Liver (tissue), 8 donors: ENCODE measurements at regions not wholly inside any gene's neighbourhood (a gene's known extent, or its start where the extent isn't known, plus 50 kb on each side); places are given as distances from the start of the nearest gene placed in this dataset.

ENCODE experiments used
- DNase-seq: peaks from one replicate; pipeline ENCODE4 v3.0.0-alpha.2; 2017; ENCODE audit warnings: low spot score
- H3K27ac ChIP-seq, 2 donors: one replicate each; pipeline ENCODE4 v1.7.0; 2013; ENCODE audit warnings: inconsistent platforms in 2 of 2, low read length in 2 of 2, control low read depth in 1 of 2, low read depth in 1 of 2, mild to moderate bottlenecking in 1 of 2
- H3K27me3 ChIP-seq, 4 donors: one replicate each; pipeline versions ENCODE4 v1.6.1 to v1.7.0; 2013; ENCODE audit warnings: low read length in 3 of 4, inconsistent platforms in 1 of 4, mild to moderate bottlenecking in 1 of 4, moderate library complexity in 1 of 4; ENCODE audit not compliant: control insufficient read depth in 4 of 4, insufficient read depth in 4 of 4
- H3K36me3 ChIP-seq, 4 donors: one replicate each; pipeline versions ENCODE4 v1.6.1 to v1.7.0; 2013; ENCODE audit warnings: low read length in 3 of 4, mild to moderate bottlenecking in 3 of 4, low read depth in 1 of 4, moderate library complexity in 1 of 4; ENCODE audit not compliant: control insufficient read depth in 4 of 4, insufficient read depth in 3 of 4
- H3K4me1 ChIP-seq, 4 donors: one replicate each; pipeline versions ENCODE4 v1.6.1 to v1.7.0; 2013; ENCODE audit warnings: low read length in 3 of 4, mild to moderate bottlenecking in 3 of 4, moderate library complexity in 1 of 4; ENCODE audit not compliant: control insufficient read depth in 4 of 4, insufficient read depth in 4 of 4
- H3K4me3 ChIP-seq, 3 donors: one replicate each; pipeline versions ENCODE4 v1.6.1 to v1.7.0; 2013; ENCODE audit warnings: low read length in 3 of 3, control low read depth in 1 of 3, low read depth in 1 of 3, mild to moderate bottlenecking in 1 of 3
- H3K9ac ChIP-seq, 2 donors: one replicate each; pipeline ENCODE4 v1.7.0; 2013; ENCODE audit warnings: low read length in 2 of 2, mild to moderate bottlenecking in 2 of 2, moderate library complexity in 2 of 2, control low read depth in 1 of 2, low read depth in 1 of 2
- H3K9me3 ChIP-seq, 4 donors: one replicate each; pipeline versions ENCODE4 v1.6.1 to v1.7.0; 2013; ENCODE audit warnings: low read length in 3 of 4; ENCODE audit not compliant: control insufficient read depth in 4 of 4
- EGR1 ChIP-seq, 2 donors: IDR thresholded peaks; 2 replicates each; pipeline ENCODE4 v1.6.1; 2016 to 2018; ENCODE audit warnings: antibody characterized with exemption in 2 of 2, low read depth in 2 of 2
- FOXA1 ChIP-seq: IDR thresholded peaks from 2 replicates; pipeline ENCODE4 v1.6.1; 2016; ENCODE audit warnings: antibody characterized with exemption
- FOXA2 ChIP-seq: IDR thresholded peaks from 2 replicates; pipeline ENCODE4 v1.6.1; 2016; ENCODE audit warnings: antibody characterized with exemption
- GABPA ChIP-seq, 2 donors: IDR thresholded peaks in 1 of 2; conservative IDR thresholded peaks in 1 of 2; 2 replicates each; pipeline ENCODE4 v1.6.1; 2016; ENCODE audit warnings: antibody characterized with exemption in 2 of 2, mild to moderate bottlenecking in 1 of 2, moderate library complexity in 1 of 2
- HNF4A ChIP-seq, 2 donors: conservative IDR thresholded peaks; 2 replicates each; pipeline ENCODE4 v1.6.1; 2016; ENCODE audit warnings: antibody characterized with exemption in 2 of 2, mild to moderate bottlenecking in 2 of 2
- HNF4G ChIP-seq: IDR thresholded peaks from 2 replicates; pipeline ENCODE4 v1.6.1; 2016; ENCODE audit warnings: antibody characterized with exemption
- NR2F2 ChIP-seq: IDR thresholded peaks from 2 replicates; pipeline ENCODE4 v1.6.1; 2016; ENCODE audit warnings: antibody characterized with exemption
- RAD21 ChIP-seq, 2 donors: IDR thresholded peaks; 2 replicates each; pipeline ENCODE4 v1.6.1; 2016; ENCODE audit warnings: antibody characterized with exemption in 2 of 2, mild to moderate bottlenecking in 2 of 2
- RXRA ChIP-seq, 2 donors: IDR thresholded peaks; 2 replicates each; pipeline ENCODE4 v1.6.1; 2017 to 2018; ENCODE audit warnings: antibody characterized with exemption in 2 of 2, mild to moderate bottlenecking in 1 of 2
- SP1 ChIP-seq: IDR thresholded peaks from 2 replicates; pipeline ENCODE4 v1.6.1; 2018; ENCODE audit warnings: antibody characterized with exemption, mild to moderate bottlenecking
- TAF1 ChIP-seq: conservative IDR thresholded peaks from 2 replicates; pipeline ENCODE4 v1.6.1; 2016; ENCODE audit warnings: antibody characterized with exemption, mild to moderate bottlenecking
- YY1 ChIP-seq: IDR thresholded peaks from 2 replicates; pipeline ENCODE4 v1.6.1; 2016; ENCODE audit warnings: antibody characterized with exemption, mild to moderate bottlenecking
- WGBS: extraction: QIAGEN DNeasy Blood & Tissue Kit; methylation state at CpG from one replicate; pipeline ENCODE4 v1.1.7; 2013; 5-methylcytosine and 5-hydroxymethylcytosine counted together
- TF ChIP-seq, protein P1 (sequence below): IDR thresholded peaks from 2 replicates; pipeline ENCODE4 v1.6.1; 2016; ENCODE audit warnings: antibody characterized with exemption
- TF ChIP-seq, protein P2 (sequence below): IDR thresholded peaks from 2 replicates; pipeline ENCODE4 v1.6.1; 2016; ENCODE audit warnings: antibody characterized with exemption
- TF ChIP-seq, protein P3 (sequence below): fragments of 150-350 bp; IDR thresholded peaks from 2 replicates; pipeline ENCODE4 v1.5.1; 2017; ENCODE audit warnings: improper control_type of control experiment, low read depth, low read length; ENCODE audit not compliant: missing input control
- TF ChIP-seq, protein P4 (sequence below): IDR thresholded peaks from 2 replicates; pipeline ENCODE4 v1.6.1; 2016; ENCODE audit warnings: antibody characterized with exemption, mild to moderate bottlenecking
- TF ChIP-seq, protein P5 (sequence below): IDR thresholded peaks from 2 replicates; pipeline ENCODE4 v1.6.1; 2016; ENCODE audit warnings: antibody characterized with exemption
- donor health status: healthy.
- donor health status: healthy.
- donor health status: healthy.
- donor health status: healthy.
- donor health status: healthy.

DNA sequence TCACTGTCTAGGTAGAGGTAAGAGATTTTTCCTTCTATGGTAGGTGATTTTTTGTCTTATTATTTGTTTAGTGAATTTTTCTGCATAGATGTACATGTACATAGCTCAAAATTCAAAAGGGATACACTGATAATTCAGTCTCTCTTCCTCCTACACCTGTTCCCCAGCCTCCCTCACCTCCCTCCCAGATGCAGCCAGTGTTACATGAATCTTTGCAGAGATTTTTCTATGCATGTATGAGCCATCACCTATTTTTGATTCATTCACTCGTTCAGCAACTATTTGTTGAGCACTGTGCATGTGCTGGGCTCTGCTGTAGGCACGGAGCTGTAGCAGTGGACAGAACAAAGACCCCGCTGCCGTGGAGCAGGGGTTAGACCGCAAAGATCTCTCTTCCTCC lies 218.9 kb downstream of the AACS start:
- Histone ChIP-seq H3K27ac (no peak overlapping the region), H3K4me1 (no peaks in the 10 kb centered on the region), H3K9ac (no peak overlapping the region), H3K9me3 (no peaks in the 10 kb centered on the region), H3K36me3 (no peaks in the 10 kb centered on the region), H3K4me3 (no peak overlapping the region), H3K27me3 (peaks cover 0 to 7% (median 1%) of the 10 kb centered on the region in 4 donors)
- 84% methylated on average over 5 of the region's 5 CpGs for WGBS
- TF ChIP-seq, protein P1, sequence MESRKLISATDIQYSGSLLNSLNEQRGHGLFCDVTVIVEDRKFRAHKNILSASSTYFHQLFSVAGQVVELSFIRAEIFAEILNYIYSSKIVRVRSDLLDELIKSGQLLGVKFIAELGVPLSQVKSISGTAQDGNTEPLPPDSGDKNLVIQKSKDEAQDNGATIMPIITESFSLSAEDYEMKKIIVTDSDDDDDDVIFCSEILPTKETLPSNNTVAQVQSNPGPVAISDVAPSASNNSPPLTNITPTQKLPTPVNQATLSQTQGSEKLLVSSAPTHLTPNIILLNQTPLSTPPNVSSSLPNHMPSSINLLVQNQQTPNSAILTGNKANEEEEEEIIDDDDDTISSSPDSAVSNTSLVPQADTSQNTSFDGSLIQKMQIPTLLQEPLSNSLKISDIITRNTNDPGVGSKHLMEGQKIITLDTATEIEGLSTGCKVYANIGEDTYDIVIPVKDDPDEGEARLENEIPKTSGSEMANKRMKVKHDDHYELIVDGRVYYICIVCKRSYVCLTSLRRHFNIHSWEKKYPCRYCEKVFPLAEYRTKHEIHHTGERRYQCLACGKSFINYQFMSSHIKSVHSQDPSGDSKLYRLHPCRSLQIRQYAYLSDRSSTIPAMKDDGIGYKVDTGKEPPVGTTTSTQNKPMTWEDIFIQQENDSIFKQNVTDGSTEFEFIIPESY, result no peak
- TF ChIP-seq YY1 (no peak), EGR1 (IDR thresholded peaks at IDR 0.05; ENCODE audit: low read depth in 2 of 2) (no peak), FOXA1 (no peak), HNF4A (conservative IDR thresholded peaks at IDR 0.05) (no peak), HNF4G (no peak), NR2F2 (no peak), FOXA2 (no peak), SP1 (no peak), RXRA (IDR thresholded peaks at IDR 0.05) (no peak), RAD21 (IDR thresholded peaks at IDR 0.05) (no peak)
- TF ChIP-seq, protein P2, sequence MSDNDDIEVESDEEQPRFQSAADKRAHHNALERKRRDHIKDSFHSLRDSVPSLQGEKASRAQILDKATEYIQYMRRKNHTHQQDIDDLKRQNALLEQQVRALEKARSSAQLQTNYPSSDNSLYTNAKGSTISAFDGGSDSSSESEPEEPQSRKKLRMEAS, result no peak
- TF ChIP-seq, protein P3, sequence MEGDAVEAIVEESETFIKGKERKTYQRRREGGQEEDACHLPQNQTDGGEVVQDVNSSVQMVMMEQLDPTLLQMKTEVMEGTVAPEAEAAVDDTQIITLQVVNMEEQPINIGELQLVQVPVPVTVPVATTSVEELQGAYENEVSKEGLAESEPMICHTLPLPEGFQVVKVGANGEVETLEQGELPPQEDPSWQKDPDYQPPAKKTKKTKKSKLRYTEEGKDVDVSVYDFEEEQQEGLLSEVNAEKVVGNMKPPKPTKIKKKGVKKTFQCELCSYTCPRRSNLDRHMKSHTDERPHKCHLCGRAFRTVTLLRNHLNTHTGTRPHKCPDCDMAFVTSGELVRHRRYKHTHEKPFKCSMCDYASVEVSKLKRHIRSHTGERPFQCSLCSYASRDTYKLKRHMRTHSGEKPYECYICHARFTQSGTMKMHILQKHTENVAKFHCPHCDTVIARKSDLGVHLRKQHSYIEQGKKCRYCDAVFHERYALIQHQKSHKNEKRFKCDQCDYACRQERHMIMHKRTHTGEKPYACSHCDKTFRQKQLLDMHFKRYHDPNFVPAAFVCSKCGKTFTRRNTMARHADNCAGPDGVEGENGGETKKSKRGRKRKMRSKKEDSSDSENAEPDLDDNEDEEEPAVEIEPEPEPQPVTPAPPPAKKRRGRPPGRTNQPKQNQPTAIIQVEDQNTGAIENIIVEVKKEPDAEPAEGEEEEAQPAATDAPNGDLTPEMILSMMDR, result no peak
- TF ChIP-seq, protein P4, sequence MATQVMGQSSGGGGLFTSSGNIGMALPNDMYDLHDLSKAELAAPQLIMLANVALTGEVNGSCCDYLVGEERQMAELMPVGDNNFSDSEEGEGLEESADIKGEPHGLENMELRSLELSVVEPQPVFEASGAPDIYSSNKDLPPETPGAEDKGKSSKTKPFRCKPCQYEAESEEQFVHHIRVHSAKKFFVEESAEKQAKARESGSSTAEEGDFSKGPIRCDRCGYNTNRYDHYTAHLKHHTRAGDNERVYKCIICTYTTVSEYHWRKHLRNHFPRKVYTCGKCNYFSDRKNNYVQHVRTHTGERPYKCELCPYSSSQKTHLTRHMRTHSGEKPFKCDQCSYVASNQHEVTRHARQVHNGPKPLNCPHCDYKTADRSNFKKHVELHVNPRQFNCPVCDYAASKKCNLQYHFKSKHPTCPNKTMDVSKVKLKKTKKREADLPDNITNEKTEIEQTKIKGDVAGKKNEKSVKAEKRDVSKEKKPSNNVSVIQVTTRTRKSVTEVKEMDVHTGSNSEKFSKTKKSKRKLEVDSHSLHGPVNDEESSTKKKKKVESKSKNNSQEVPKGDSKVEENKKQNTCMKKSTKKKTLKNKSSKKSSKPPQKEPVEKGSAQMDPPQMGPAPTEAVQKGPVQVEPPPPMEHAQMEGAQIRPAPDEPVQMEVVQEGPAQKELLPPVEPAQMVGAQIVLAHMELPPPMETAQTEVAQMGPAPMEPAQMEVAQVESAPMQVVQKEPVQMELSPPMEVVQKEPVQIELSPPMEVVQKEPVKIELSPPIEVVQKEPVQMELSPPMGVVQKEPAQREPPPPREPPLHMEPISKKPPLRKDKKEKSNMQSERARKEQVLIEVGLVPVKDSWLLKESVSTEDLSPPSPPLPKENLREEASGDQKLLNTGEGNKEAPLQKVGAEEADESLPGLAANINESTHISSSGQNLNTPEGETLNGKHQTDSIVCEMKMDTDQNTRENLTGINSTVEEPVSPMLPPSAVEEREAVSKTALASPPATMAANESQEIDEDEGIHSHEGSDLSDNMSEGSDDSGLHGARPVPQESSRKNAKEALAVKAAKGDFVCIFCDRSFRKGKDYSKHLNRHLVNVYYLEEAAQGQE, result no peak
- TF ChIP-seq, protein P5, sequence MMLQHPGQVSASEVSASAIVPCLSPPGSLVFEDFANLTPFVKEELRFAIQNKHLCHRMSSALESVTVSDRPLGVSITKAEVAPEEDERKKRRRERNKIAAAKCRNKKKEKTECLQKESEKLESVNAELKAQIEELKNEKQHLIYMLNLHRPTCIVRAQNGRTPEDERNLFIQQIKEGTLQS, result no peak
- DNase-seq, result no peak

DNA sequence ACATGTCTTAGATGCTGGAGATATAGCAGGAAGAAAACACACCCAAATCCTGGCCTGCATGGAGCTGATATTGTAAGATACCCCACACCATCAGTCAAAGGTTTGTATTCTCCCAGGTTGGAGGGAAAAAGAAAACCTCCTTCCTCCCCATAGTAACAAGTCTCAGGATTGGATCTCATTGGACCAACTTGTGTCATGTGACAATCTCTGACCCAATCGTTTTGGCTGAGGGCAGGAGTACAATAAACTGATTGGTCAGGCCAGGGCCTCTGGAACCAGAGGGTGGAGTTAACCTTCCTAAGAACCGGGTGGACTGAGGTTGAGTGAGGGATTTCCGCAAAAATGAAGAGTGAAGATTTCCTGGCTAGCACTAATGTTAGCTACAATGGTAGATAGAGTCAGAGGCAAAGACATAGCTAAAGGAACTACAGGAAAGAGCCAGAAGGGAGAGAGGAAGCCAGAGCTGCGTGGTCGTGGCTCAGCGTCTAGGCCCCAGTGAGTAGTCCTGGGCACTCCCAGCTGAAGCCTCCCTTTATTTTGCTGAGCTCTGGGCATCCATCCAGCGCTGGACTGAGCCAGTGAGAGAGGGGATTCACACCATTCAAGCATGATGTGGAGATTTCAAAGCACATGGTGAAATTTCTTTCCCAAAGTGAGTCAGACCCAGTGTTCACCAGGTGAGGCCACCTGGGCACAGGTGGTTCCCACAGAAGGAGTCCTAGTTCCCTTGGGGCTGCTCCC lies 219.9 kb downstream of the AACS start:
- Histone ChIP-seq H3K27ac (no peak overlapping the region), H3K9ac (no peak overlapping the region), H3K4me1 (no peaks in the 10 kb centered on the region), H3K27me3 (peaks cover 0 to 10% (median under 1%) of the 10 kb centered on the region in 4 donors), H3K4me3 (no peak overlapping the region), H3K9me3 (no peaks in the 10 kb centered on the region), H3K36me3 (no peaks in the 10 kb centered on the region)
- WGBS, result 78% methylated on average over 7 of the region's 7 CpGs
- DNase-seq, result no peak
- no peak for TF ChIP-seq RXRA (IDR thresholded peaks at IDR 0.05)
- no peak for TF ChIP-seq HNF4G
- TF ChIP-seq, protein P2, result no peak
- TF ChIP-seq, protein P3, result no peak
- no peak for TF ChIP-seq SP1
- TF ChIP-seq, protein P1, result no peak
- TF ChIP-seq RAD21 (IDR thresholded peaks at IDR 0.05), result no peak
- no peak for TF ChIP-seq YY1
- no peak for TF ChIP-seq FOXA1
- no peak for TF ChIP-seq GABPA (IDR thresholded peaks at IDR 0.05 in 1 of 2, conservative IDR thresholded peaks at IDR 0.05 in 1 of 2)
- TF ChIP-seq TAF1, result no peak
- no peak for TF ChIP-seq FOXA2
- TF ChIP-seq, protein P5, result no peak
- TF ChIP-seq HNF4A (conservative IDR thresholded peaks at IDR 0.05), result no peak
